ENCODE measurements at regions not wholly inside any gene's neighbourhood (a gene's known extent, or its start where the extent isn't known, plus 50 kb on each side); places are given as distances from the start of the nearest gene placed in this dataset.

DNA sequence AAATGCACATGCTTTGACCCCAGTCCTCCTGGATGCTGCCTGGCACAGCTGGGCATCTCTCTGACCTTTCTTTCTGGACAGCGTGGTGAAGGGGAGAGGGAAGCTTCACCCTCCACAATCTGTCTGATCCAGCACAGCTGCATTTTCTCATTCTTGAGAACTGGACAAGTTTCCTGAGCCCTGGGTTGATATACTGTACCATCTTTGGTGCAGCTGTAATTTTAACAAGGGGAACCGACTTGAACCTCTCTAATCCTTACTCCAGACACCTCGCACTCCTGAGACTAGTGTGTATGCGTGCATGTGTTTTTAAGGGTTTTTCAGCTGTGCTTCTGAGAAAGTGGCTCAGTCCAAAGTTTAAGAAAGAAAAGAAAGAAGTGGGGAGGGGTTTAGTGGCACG, 655.7 kb downstream of the INHBA start:
- no peak for DNase-seq (ENCODE audit: low spot score)

DNA sequence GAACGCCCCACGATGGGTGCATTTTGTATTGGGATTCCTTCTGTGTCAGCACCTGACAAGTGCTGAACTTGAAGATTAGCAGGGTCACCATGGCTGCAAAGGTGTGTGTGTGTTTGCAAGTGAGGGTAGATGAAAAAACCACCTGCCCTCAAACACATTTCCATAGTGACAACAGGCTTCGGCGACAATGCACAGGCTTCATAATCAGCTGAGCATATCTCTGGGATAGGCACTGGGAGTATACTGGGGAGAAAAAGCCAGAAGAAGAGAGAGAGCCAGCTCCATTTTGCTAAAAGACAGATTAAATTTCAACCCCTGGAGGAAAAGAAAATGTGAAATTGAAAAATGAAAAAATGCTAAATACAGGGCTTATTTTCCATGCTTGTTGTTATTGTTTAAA, 656.1 kb downstream of the INHBA start:
- DNase-seq (ENCODE audit: low spot score) = no peak

DNA sequence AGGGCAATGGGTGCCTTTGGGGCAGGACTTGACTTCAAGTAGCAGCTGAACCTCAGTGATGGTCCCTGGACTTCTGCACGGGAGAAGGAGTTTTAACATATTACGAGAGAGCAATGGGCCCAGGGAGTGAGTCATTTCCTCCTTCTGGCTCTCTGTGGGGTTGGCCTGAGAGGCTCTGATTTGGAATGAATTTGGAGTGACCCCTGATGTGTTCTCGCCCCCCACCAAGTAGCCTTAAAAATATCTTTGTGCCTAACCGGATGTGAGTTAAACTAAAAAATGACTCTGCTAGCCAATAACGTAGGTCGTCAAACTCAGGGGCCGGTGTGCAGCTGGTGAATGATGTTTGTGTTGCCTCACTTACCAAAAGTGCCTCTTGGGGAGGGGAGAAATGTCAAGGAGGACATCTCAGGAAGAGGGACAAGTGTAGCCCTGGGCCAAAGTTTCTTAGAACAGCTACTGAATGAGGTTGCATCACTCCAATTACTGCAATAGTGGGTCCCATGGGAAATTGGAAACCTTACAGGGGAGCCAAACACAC, 656.6 kb downstream of the INHBA start:
- peak; percentile 66 for DNase-seq (ENCODE audit: low spot score)

DNA sequence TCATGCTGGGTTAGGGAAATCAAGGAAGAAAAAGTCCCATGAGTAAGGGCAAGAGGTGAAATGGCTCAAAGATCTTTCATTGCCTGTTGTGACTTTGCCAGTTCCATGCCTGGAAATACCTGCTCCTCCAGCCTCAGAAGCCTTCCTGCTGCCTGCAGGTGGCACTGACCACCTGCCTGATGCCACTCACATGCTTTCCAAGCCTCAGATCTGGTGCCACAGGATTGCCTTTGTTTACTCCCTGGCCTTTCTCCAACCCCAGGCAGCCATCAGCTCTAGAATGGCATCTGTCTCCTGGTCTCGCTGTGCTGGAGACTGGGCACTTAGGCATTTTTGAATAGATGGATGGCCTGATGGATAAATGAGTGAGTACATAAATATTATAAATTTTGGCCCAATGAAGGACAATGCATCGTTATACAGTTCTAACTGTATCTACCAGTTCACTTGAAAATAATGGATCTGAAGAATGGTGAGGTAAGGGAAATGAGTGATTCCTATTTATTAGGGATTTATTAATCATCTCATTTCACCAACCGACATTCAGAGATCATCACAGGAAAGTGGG, 657.2 kb downstream of the INHBA start:
- no peak for DNase-seq (ENCODE audit: low spot score)

DNA sequence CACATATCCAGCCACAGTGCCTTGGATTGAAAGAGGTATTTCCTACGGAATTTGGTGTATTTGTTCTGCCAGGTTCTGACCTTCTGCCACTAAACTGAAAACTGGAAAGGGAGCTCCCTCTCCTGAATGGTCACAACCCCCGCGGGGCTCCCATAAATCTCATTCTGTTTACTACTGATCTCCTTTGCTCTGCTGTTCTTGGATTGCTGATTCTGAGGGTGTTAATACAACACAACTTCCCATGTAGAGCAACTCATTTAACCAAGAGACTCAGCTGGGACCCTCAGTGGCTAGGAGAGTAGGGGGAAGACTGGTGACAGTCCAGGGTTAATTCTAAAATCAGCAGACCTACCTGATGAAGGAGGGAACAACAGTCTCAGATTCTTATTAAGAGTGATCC, 662.9 kb downstream of the INHBA start:
- no peak for DNase-seq (ENCODE audit: low spot score)

- DNase-seq (ENCODE audit: low spot score) = no peak
These were observed 663.4 kb downstream of the INHBA start for GRCh38 chr7:41039386-41039953.

DNA sequence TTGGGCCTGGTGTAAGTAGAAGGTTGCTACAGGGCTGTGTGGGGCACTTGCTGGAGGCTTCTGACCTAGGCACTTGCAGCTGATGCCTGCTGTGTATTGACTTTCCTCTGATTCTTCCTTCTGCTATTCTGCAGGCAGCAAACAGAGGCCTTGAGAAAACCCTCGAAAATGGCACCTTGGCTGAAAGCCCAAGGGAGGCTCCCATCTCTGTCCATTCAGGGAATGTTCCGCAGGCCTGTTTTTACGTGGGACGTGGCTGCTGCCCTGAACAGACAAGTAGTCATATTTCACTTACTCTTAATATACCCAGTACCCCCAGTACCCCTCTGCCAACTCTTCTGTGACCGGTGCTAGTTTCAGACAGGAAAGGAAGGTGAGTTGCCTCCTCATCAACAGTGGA, 664.7 kb downstream of the INHBA start:
- no peak for DNase-seq (ENCODE audit: low spot score)

GRCh38 chr7:41037691-41038090, 665.2 kb downstream of the INHBA start:
- DNase-seq (ENCODE audit: low spot score) = no peak

DNA sequence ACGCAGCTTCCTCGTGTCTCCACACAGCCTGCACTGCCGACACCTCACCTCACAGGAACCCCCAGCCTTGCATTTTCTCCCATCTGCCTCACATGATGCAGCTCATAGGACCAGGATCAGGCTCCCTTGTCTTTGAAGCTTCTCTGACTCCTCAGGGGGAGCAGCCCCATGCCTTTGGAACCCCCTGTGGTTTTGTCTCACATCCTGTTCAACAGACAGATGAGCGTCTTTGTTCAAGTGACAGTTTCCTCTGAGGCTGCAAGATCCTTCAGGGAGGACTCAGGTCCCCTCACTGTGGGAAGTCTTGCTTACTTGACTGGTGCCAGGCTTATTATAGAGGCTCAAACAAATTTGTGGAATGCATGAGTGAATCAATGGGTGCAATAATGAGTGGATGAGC, 667.1 kb downstream of the INHBA start:
- no peak for DNase-seq (ENCODE audit: low spot score)

GRCh38 chr7:41033500-41033899, 669.4 kb downstream of the INHBA start:
- DNase-seq (ENCODE audit: low spot score) = no peak

DNA sequence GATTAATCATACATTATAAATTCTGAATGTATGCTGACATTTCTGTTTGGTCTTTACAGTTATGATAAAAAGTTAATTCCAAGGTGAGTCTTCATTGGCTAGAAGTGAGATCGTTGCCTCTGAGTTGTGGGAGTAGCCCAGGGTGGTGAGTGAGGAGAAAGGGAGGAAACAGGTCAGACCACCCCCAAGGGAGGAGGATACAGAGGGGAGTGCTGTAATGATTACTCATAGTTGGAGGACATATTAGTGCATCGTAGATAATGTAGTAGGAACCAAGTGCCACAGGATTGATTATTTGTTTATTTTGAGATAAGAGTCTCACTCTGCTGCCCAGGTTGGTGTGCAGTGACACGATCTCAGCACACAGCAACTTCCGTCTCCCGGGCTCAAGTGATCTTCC, 672.2 kb downstream of the INHBA start:
- peak; percentile 60 for DNase-seq (ENCODE audit: low spot score)

GRCh38 chr7:41029072-41029499, 673.8 kb downstream of the INHBA start:
- peak; percentile 99 for DNase-seq (ENCODE audit: low spot score)

DNA sequence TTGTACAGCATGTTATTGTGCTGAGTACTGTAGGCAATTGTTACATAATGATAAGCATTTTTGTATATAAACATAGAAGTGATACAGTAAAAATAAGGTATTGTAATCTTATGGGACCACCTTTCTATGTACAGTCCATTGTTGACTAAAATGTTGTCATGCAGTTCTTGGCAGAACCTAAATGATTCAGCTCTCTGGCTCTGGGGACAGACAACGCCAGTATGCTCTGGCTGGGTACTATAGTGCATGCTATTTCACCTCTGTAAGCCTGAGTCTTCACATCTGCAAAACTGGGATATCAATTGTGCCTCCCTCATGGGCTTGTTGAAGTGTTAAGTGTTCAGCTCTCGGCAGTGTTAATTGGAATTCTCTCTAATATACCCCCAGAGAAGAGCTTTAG, 674.3 kb downstream of the INHBA start:
- no peak for DNase-seq (ENCODE audit: low spot score)

DNA sequence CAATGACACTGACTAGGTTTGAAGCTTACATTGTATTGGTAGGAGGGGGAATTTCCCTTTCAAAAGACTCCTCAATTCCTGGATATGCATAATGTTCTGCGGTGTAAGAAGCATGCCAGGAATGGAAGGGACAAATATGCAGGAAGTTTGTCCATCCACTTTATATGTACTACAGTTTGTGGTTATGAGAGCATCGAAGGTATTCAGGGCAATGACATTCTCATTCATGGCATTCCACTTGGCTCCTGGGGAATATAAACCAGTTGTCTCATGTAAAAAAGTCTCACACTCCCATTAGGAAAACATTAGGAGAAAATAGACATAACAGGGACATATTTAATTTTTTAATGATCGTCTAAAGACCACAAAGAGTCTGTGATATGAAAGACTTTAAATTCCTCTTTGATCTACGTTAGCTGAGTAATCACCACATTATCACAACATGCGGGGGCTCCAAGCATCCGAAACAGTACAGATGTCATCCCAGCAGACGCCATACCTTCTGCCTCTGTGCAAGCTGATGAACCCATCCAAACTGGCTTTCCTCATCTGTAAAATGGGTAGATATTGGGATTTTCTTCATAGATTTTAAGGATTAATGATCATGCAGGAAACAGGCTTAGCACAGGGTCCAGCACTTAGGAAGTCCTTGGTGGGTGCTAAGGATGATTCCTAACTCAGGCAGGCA, 675.3 kb downstream of the INHBA start:
- DNase-seq (ENCODE audit: low spot score) = peak; percentile 100

- no peak for DNase-seq (ENCODE audit: low spot score)
These were observed 678.8 kb downstream of the INHBA start for GRCh38 chr7:41024126-41024525.

GRCh38 chr7:41020056-41020455, 682.8 kb downstream of the INHBA start:
- no peak for DNase-seq (ENCODE audit: low spot score)

GRCh38 chr7:41013117-41013516, 689.8 kb downstream of the INHBA start:
- DNase-seq (ENCODE audit: low spot score) = no peak

- no peak for DNase-seq (ENCODE audit: low spot score)
These were observed 690.8 kb downstream of the INHBA start for GRCh38 chr7:41012041-41012440.

DNA sequence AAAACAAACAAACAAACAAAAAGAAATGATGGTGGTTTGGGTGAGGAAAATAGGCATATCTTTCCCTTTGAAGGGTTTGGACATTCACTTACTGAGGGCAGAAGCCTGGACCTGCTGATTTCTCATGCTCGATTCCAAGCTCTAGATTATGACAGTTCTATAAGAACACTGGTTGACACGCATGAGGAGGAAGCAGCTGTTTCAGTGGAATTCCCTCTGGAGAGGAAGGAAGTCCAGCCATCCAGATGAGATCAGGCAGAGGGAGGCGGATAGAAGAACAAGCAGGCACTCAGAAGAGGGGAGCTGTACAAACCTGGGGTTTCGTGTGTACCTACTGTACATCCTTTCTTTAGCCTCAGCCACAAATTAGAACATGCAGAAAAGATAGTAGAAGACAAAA, 691.9 kb downstream of the INHBA start:
- DNase-seq (ENCODE audit: low spot score) = no peak

DNA sequence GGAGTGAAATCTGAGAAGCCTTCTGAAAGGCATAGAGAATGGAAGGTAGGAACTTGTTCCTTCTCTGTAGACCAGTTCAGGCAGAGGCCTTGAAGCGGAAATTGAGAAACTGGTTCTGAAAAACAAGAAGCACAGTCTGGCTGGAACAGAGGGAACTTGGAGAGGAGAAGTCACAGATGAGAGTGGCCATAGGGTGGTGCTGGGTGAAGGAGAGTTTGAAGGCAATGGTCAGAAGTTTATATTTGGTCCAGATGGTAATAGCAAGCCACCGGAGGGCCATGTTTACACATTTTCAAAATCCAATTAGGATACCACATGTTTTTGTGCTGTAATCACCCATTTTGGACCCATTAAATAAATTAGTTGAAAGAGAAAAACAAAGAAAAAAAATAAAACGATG, 692.5 kb downstream of the INHBA start:
- no peak for DNase-seq (ENCODE audit: low spot score)

- no peak for DNase-seq (ENCODE audit: low spot score)
These were observed 695.1 kb downstream of the INHBA start for GRCh38 chr7:41007811-41008210.

GRCh38 chr7:41007351-41007751, 695.5 kb downstream of the INHBA start:
- DNase-seq (ENCODE audit: low spot score) = no peak

DNA sequence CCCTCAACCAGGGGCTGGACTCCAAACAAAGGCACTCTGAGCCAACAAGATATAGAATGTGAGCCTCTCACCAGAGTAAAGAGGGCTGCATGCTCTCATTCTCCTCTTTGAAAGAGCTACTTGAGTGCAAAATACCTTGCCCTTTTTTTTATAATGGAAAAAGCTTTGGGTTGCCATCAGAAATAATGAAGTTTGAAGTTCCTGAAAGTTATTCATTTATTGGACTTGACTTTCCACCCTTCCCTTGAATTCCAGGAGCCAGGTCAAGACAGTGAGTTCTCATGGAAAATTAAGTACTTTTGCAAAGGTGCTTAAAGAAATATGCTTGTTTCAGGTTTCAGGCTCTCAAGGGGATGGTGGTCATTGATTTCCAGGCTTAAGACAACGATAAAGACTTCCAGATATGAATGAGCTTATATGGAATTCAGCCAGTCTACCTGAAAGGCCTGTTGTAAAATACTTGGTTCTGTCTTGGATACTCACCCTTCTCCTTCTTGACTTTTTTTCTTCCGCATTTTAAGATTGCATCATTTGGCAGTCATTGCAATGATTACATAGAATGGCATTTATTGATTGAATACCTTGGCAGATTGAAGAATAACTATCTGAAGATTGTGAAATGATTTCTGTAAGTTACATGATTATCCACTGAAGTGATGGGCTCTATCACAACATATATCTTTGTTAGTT, 696.4 kb downstream of the INHBA start:
- no peak for DNase-seq (ENCODE audit: low spot score)

Data from A172 (cell line).